HepG2 (cell line): ENCODE measurements at regions not wholly inside any gene's neighbourhood (a gene's known extent, or its start where the extent isn't known, plus 50 kb on each side); places are given as distances from the start of the nearest gene placed in this dataset.

Source experiments
- ATAC-seq: fragments of 200-7000 bp; cut with Tn5 transposase; 3 replicates; pipeline ENCODE4 v1.9.1; 2020; ENCODE audit warnings: mild to moderate bottlenecking, moderate library complexity
- BruUV-seq: library from RNA; stranded (reverse); fragments of 400-500 nt; replicated peaks from 2 replicates; lab custom pipeline; 2021; lab: Mats Ljungman, UMichigan
- CTCF ChIA-PET: fragments of 300-600 bp; formaldehyde crosslinking; extraction: SDS; loops from one replicate; lab custom pipeline; 2021; ENCODE audit warnings: low total read pairs, inconsistent platforms, low intra/inter-chr PET ratio; lab: Yijun Ruan, JAX
- POLR2A ChIA-PET: fragments of 350-600 bp; sonication (Branson Sonifier 250); formaldehyde crosslinking; loops from one replicate; lab custom pipeline; 2020; ENCODE audit warnings: antibody characterized with exemption, inconsistent platforms; lab: Yijun Ruan, JAX
- DNase-seq: peaks from one replicate; pipeline ENCODE4 v3.0.0-alpha.2; 2015; ENCODE audit warnings: low spot score
- FAIRE-seq: peaks from 3 replicates; lab custom pipeline; 2011; peaks lifted over from hg19 to GRCh38; lab: Jason Lieb, UNC
- H2AFZ ChIP-seq: one replicate; pipeline ENCODE4 v1.6.1; 2011; ENCODE audit warnings: low read length, inconsistent platforms
- H3K27ac ChIP-seq: fragments of 300-600 bp; 3 replicates; pipeline ENCODE4 v1.8.0; 2011; ENCODE audit warnings: mixed run types, mild to moderate bottlenecking, mixed read lengths, low read length, inconsistent platforms; ENCODE audit not compliant: insufficient read depth; ENCODE audit errors: extremely low read length
- H3K27me3 ChIP-seq, 2 experiments: fragments of 200-600 bp in 1 of 2; 2 replicates in 1 of 2; 3 replicates in 1 of 2; pipeline versions ENCODE4 v1.6.0 to v1.8.0; 2011; ENCODE audit warnings: low read length in 2 of 2, mild to moderate bottlenecking in 2 of 2, moderate library complexity in 2 of 2, inconsistent platforms in 1 of 2; ENCODE audit not compliant: insufficient read depth in 2 of 2, control insufficient read depth in 1 of 2
- H3K36me3 ChIP-seq, 2 experiments: fragments of 200-600 bp in 1 of 2; replicated peaks in 1 of 2; 2 replicates in 1 of 2; 3 replicates in 1 of 2; pipeline versions ENCODE4 v1.5.1 to v1.8.0; 2011; ENCODE audit warnings: low read length in 2 of 2, inconsistent platforms in 1 of 2; ENCODE audit not compliant: insufficient read depth in 2 of 2, control insufficient read depth in 1 of 2
- H3K4me1 ChIP-seq: 2 replicates; pipeline ENCODE4 v1.5.1; 2012; ENCODE audit warnings: low read length, inconsistent platforms; ENCODE audit not compliant: insufficient read depth
- H3K4me2 ChIP-seq: 2 replicates; pipeline ENCODE4 v1.6.0; 2011; ENCODE audit warnings: low read depth, low read length, inconsistent platforms
- H3K4me3 ChIP-seq, 3 experiments: fragments of 200-600 bp in 1 of 3; sonication (generic), shearing (Covaris generic) in 1 of 3; replicated peaks in 1 of 3; 2 replicates each; pipeline ENCODE4 v1.5.1; 2011 to 2016; ENCODE audit warnings: low read length in 3 of 3, inconsistent platforms in 2 of 3, low read depth in 2 of 3, mild to moderate bottlenecking in 2 of 3, control low read depth in 1 of 3, mixed read lengths in 1 of 3; ENCODE audit not compliant: insufficient read depth in 1 of 3
- H3K79me2 ChIP-seq: one replicate; pipeline ENCODE4 v1.6.1; 2011; ENCODE audit warnings: low read length, inconsistent platforms; ENCODE audit not compliant: insufficient read depth
- H3K9ac ChIP-seq: 2 replicates; pipeline ENCODE4 v1.6.0; 2011; ENCODE audit warnings: mild to moderate bottlenecking, low read depth, low read length, inconsistent platforms; ENCODE audit not compliant: insufficient read depth
- H3K9me3 ChIP-seq: 2 replicates; pipeline ENCODE4 v1.5.1; 2012; ENCODE audit warnings: mild to moderate bottlenecking, low read length
- H4K20me1 ChIP-seq: 2 replicates; pipeline ENCODE4 v1.6.0; 2011; ENCODE audit warnings: inconsistent platforms, mild to moderate bottlenecking, low read length, moderate library complexity; ENCODE audit not compliant: insufficient read depth
- GZF1 ChIP-seq: sonication (generic); formaldehyde crosslinking; IDR thresholded peaks from 2 replicates; pipeline ENCODE4 v1.5.1; 2020; ENCODE audit warnings: mild to moderate bottlenecking, missing genetic modification reagents
- HDAC1 ChIP-seq: sonication (generic); formaldehyde crosslinking; IDR thresholded peaks from 2 replicates; pipeline ENCODE4 v1.5.1; 2020; ENCODE audit warnings: mild to moderate bottlenecking, missing genetic modification reagents
- HNF4A ChIP-seq: sonication (generic); formaldehyde crosslinking; IDR thresholded peaks from 2 replicates; pipeline ENCODE4 v1.4.0; 2020; ENCODE audit warnings: missing genetic modification reagents
- IKZF5 ChIP-seq: IDR thresholded peaks from 2 replicates; pipeline ENCODE4 v1.6.1; 2018; ENCODE audit warnings: missing genetic modification reagents, mild to moderate bottlenecking, missing compliant biosample characterization
- JUND ChIP-seq: sonication (generic); formaldehyde crosslinking; IDR thresholded peaks from 2 replicates; pipeline ENCODE4 v1.8.0; 2022; ENCODE audit warnings: mild to moderate bottlenecking, missing genetic modification reagents
- KDM3A ChIP-seq: IDR thresholded peaks from 2 replicates; pipeline ENCODE4 v1.6.1; 2018; ENCODE audit warnings: low read depth, missing compliant biosample characterization
- KMT2B ChIP-seq: IDR thresholded peaks from 2 replicates; pipeline ENCODE4 v1.6.1; 2016; ENCODE audit warnings: missing genetic modification reagents, missing compliant biosample characterization
- NR2F6 ChIP-seq, 2 experiments: IDR thresholded peaks; 2 replicates each; pipeline ENCODE4 v1.6.1; 2016; ENCODE audit warnings: antibody characterized with exemption in 1 of 2, mild to moderate bottlenecking in 1 of 2
- PTBP1 ChIP-seq: fragments of 200-400 bp; formaldehyde crosslinking; IDR thresholded peaks from 2 replicates; pipeline ENCODE4 v1.6.1; 2018; ENCODE audit warnings: low read length, low read depth; ENCODE audit not compliant: poor library complexity, severe bottlenecking
- SETDB1 ChIP-seq: sonication (generic); formaldehyde crosslinking; IDR thresholded peaks from 2 replicates; pipeline ENCODE4 v1.5.1; 2020; ENCODE audit warnings: missing genetic modification reagents, mild to moderate bottlenecking, borderline replicate concordance
- TOE1 ChIP-seq: sonication (generic); formaldehyde crosslinking; IDR thresholded peaks from 2 replicates; pipeline ENCODE4 v1.4.0; 2020; ENCODE audit warnings: mild to moderate bottlenecking, missing genetic modification reagents
- ZBTB46 ChIP-seq: sonication (generic); formaldehyde crosslinking; IDR thresholded peaks from 2 replicates; pipeline ENCODE4 v1.4.0; 2020; ENCODE audit warnings: mild to moderate bottlenecking, missing genetic modification reagents, borderline replicate concordance
- ZNF383 ChIP-seq: sonication (generic); formaldehyde crosslinking; IDR thresholded peaks from 2 replicates; pipeline ENCODE4 v1.4.0; 2020; ENCODE audit warnings: missing genetic modification reagents, mild to moderate bottlenecking, borderline replicate concordance
- ZNF660 ChIP-seq: sonication (generic); formaldehyde crosslinking; IDR thresholded peaks from 2 replicates; pipeline ENCODE4 v1.5.1; 2020; ENCODE audit warnings: mild to moderate bottlenecking, low read depth, missing genetic modification reagents, borderline replicate concordance
- WGBS: methylation state at CpG from one replicate; pipeline ENCODE4 v1.1.6; 2017; ENCODE audit warnings: low lambda C conversion rate; 5-methylcytosine and 5-hydroxymethylcytosine counted together
- in situ Hi-C: cut with HindIII; loops from 2 replicates; pipeline ENCODE4 v1.10.0; 2017; ENCODE audit warnings: low pct_unique_long_range_greater_than_20kb; ENCODE audit not compliant: extremely low pct_ligation_motif_present
- intact Hi-C: fragments of 100-400 bp; cut with micrococcal nuclease; formaldehyde crosslinking; loops from one replicate; pipeline ENCODE4 v1.10.0; 2022; ENCODE audit not compliant: unreplicated experiment
- TF ChIP-seq, protein P1 (sequence below): IDR thresholded peaks from 2 replicates; pipeline ENCODE4 v1.6.1; 2016; ENCODE audit warnings: mild to moderate bottlenecking, missing biosample characterization, missing genetic modification reagents
- TF ChIP-seq, protein P2 (sequence below): sonication (generic); formaldehyde crosslinking; IDR thresholded peaks from 2 replicates; pipeline ENCODE4 v1.8.0; 2022; ENCODE audit warnings: mild to moderate bottlenecking, missing genetic modification reagents, borderline replicate concordance

GRCh38 chr7:16326106-16326505 lies 95.2 kb downstream of the CRPPA start:
- no peak overlapping the region for H3K9ac ChIP-seq
- no peak for DNase-seq
- in situ Hi-C loops, result no loop called here
- TF ChIP-seq SETDB1 (CRISPR knock-in tag), result no peak
- no peak for TF ChIP-seq HDAC1 (CRISPR knock-in tag)
- TF ChIP-seq GZF1, result no peak
- no peak for TF ChIP-seq ZBTB46 (CRISPR knock-in tag)
- TF ChIP-seq, all 625 proteins: peak for 0
- FAIRE-seq (no peak), ATAC-seq (no peak)
- H3K27me3 ChIP-seq, result no peaks in the 10 kb centered on the region
- intact Hi-C loops, result no loop called here
- H3K4me3 ChIP-seq, result no peak overlapping the region
- ChIA-PET CTCF (no interaction called here), POLR2A (no interaction called here)
- no peak overlapping the region for H3K27ac ChIP-seq
- no peak overlapping the region for H2AFZ ChIP-seq
- no peaks in the 10 kb centered on the region for H3K79me2 ChIP-seq
- no peaks in the 10 kb centered on the region for H4K20me1 ChIP-seq
- no TSS peak for BruUV-seq
- no peak overlapping the region for H3K4me2 ChIP-seq
- H3K36me3 ChIP-seq, result no peaks in the 10 kb centered on the region
- no peaks in the 10 kb centered on the region for H3K4me1 ChIP-seq
- no peaks in the 10 kb centered on the region for H3K9me3 ChIP-seq

DNA sequence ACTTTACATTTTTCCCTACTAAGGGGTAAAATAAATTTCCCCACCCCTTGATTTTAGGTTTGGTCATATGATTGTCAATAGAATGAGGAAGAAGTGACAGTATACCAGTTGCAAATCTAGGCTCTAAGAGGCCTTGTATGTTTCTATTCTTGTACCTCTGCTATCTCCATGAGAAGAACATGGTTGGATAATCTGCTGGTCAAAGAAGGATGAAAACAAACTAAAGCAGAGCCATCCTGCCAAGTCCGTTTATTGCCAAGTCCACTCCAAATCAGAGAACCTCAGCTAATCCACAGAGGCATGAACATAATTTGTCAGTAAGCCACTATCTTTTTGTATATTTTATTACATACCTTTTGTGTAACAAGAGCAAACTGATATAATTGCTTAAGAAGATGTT lies 98.0 kb downstream of the CRPPA start:
- no peak overlapping the region for H3K4me2 ChIP-seq
- ChIA-PET POLR2A (no interaction called here), CTCF (no interaction called here)
- 12% methylated on average over 1 of the region's 1 CpG for WGBS
- H3K4me1 ChIP-seq, result no peaks in the 10 kb centered on the region
- ATAC-seq (no peak), FAIRE-seq (no peak), DNase-seq (no peak)
- BruUV-seq, result no TSS peak
- intact Hi-C loops (no loop called here), in situ Hi-C loops (no loop called here)
- H3K36me3 ChIP-seq, result no peaks in the 10 kb centered on the region
- no peaks in the 10 kb centered on the region for H3K79me2 ChIP-seq
- no peak overlapping the region for H3K4me3 ChIP-seq
- H3K27ac ChIP-seq, result no peak overlapping the region
- H4K20me1 ChIP-seq, result no peaks in the 10 kb centered on the region
- no peak overlapping the region for H3K9ac ChIP-seq
- no peak overlapping the region for H2AFZ ChIP-seq
- no peaks in the 10 kb centered on the region for H3K27me3 ChIP-seq
- H3K9me3 ChIP-seq, result no peaks in the 10 kb centered on the region
- TF ChIP-seq IKZF5 (CRISPR knock-in tag), result no peak
- TF ChIP-seq KMT2B, result no peak
- no peak for TF ChIP-seq TOE1 (CRISPR knock-in tag)
- TF ChIP-seq HNF4A (CRISPR knock-in tag), result no peak
- no peak for TF ChIP-seq ZNF660 (CRISPR knock-in tag)
- TF ChIP-seq PTBP1, result no peak
- TF ChIP-seq, protein P1, sequence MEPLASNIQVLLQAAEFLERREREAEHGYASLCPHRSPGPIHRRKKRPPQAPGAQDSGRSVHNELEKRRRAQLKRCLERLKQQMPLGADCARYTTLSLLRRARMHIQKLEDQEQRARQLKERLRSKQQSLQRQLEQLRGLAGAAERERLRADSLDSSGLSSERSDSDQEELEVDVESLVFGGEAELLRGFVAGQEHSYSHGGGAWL, result no peak
- TF ChIP-seq JUND, result no peak
- TF ChIP-seq KDM3A, result no peak
- no peak for TF ChIP-seq NR2F6 (IDR thresholded peaks at IDR 0.05)
- no peak for TF ChIP-seq NR2F6 (CRISPR knock-in tag; IDR thresholded peaks at IDR 0.05)
- TF ChIP-seq, protein P2, sequence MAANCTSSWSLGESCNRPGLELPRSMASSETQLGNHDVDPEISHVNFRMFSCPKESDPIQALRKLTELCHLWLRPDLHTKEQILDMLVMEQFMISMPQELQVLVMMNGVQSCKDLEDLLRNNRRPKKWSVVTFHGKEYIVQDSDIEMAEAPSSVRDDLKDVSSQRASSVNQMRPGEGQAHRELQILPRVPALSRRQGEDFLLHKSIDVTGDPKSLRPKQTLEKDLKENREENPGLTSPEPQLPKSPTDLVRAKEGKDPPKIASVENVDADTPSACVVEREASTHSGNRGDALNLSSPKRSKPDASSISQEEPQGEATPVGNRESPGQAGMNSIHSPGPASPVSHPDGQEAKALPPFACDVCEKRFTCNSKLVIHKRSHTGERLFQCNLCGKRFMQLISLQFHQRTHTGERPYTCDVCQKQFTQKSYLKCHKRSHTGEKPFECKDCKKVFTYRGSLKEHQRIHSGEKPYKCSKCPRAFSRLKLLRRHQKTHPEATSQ, result no peak
- TF ChIP-seq ZNF383 (CRISPR knock-in tag), result no peak
